ENCODE measurements at regions not wholly inside any gene's neighbourhood (a gene's known extent, or its start where the extent isn't known, plus 50 kb on each side); places are given as distances from the start of the nearest gene placed in this dataset.
"Not testable (repeated sequence)": the region's sequence is repeated elsewhere in the genome, so short reads cannot be mapped to it uniquely, and the experiment has no call there.

DNA sequence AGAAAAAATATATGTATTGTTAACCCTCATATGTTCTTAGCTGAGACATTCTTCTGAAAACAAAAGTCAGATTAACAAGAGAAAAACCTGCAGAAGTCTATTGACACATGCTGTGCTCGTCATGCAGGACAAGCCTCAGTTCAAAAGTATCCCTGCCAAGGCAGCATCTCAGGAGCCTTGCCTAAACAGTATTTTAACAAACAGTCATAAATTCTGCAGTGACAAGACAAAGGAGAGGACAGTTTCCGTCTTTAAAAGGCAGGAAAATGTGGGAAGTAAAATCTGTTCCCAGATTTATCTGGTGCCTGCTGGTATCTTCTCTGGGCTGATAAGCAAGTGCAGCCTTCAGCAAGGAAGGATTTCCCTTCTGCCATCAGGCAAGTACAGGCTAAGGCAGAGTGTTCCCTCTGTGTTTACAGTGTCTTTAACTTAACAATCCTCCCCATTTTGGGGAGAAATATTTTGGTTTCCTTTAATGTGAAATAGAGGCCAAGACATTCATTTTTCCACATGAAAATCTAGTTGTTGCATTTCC lies 480.2 kb upstream of the CCDC196 start:
- no peaks in the 10 kb centered on the region for H3K27me3 ChIP-seq (replicated peaks)
- H3K36me3 ChIP-seq (replicated peaks): no peaks in the 10 kb centered on the region
- TF ChIP-seq, protein P1, sequence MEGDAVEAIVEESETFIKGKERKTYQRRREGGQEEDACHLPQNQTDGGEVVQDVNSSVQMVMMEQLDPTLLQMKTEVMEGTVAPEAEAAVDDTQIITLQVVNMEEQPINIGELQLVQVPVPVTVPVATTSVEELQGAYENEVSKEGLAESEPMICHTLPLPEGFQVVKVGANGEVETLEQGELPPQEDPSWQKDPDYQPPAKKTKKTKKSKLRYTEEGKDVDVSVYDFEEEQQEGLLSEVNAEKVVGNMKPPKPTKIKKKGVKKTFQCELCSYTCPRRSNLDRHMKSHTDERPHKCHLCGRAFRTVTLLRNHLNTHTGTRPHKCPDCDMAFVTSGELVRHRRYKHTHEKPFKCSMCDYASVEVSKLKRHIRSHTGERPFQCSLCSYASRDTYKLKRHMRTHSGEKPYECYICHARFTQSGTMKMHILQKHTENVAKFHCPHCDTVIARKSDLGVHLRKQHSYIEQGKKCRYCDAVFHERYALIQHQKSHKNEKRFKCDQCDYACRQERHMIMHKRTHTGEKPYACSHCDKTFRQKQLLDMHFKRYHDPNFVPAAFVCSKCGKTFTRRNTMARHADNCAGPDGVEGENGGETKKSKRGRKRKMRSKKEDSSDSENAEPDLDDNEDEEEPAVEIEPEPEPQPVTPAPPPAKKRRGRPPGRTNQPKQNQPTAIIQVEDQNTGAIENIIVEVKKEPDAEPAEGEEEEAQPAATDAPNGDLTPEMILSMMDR (IDR thresholded peaks at IDR 0.05; ENCODE audit: low read depth, low read length, missing control alignments): no peak
- no peak for DNase-seq
- H3K27ac ChIP-seq: no peak overlapping the region
- in situ Hi-C loops (cut with HindIII; ENCODE audit: low pct_ligation_motif_present, low sequenced_read_pairs): no loop called here
- no peak overlapping the region for H3K4me3 ChIP-seq (ENCODE audit: low read depth, low read length)

DNA sequence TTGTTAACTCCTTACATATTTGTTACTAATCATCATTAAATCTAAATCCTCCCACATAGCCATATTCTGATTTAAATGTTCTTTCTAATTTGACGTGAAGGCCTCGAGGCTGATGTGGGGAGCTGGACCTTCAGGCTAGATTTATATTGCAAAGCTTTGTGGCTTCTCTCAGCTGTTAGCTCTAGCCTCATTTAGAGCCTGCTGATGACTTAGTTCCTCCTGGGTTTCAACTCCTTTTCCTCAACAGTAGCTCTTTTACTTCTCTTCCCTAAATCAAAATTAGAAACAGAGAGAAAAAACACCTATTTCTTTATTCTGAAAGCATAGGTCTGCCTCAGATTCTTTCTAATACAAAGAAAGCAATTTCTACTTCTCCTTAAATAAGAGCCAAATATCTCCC lies 477.5 kb upstream of the CCDC196 start:
- H3K4me3 ChIP-seq (ENCODE audit: low read depth, low read length): no peak overlapping the region
- H3K27me3 ChIP-seq (replicated peaks): no peaks in the 10 kb centered on the region
- no peaks in the 10 kb centered on the region for H3K36me3 ChIP-seq (replicated peaks)
- DNase-seq: no peak
- TF ChIP-seq, protein P1 (IDR thresholded peaks at IDR 0.05; ENCODE audit: low read depth, low read length, missing control alignments): no peak
- in situ Hi-C loops (cut with HindIII; ENCODE audit: low pct_ligation_motif_present, low sequenced_read_pairs): no loop called here
- H3K27ac ChIP-seq: no peak overlapping the region

DNA sequence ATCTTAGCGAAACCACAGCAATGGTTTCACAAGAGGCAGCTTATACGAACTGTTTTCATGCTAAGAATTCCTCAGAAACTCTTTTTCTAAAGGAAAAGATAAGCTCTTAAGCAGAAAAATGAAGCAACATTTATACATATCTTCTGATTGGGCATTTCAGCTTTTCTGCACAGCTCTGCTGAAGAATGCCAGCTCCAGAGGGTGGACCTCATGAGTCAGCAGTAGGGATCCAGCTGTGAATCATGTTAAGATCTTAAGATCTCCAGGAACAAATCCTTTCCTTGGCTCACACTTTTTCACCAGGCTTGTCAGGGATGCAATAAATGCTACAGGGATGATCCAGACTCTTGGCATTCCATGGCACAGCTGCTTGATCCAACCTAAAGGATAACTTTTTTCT lies 477.1 kb upstream of the CCDC196 start:
- TF ChIP-seq, protein P1 (IDR thresholded peaks at IDR 0.05; ENCODE audit: low read depth, low read length, missing control alignments): no peak
- no peak overlapping the region for H3K27ac ChIP-seq
- H3K36me3 ChIP-seq (replicated peaks): no peaks in the 10 kb centered on the region
- peak; percentile 41 for DNase-seq
- in situ Hi-C loops (cut with HindIII; ENCODE audit: low pct_ligation_motif_present, low sequenced_read_pairs): no loop called here
- no peak overlapping the region for H3K4me3 ChIP-seq (ENCODE audit: low read depth, low read length)
- H3K27me3 ChIP-seq (replicated peaks): no peaks in the 10 kb centered on the region

DNA sequence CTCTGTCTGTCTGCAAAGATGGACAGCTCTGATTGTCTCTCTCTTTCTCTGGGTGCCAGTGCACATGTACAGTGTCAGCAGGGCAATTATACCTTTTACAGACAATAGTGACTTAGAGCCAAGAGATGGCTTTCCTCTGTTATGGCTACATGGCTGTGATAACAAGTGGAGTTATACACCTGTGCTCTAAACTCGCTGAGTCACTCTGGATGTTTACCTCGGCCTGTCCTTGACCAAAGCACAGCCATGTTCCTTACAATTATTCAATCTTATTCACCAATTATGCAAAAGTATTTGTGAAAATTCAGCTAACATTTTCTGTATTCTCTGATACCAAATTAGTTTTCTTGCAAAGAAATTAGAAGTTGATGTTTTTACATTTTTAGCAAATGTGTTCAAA lies 475.5 kb upstream of the CCDC196 start:
- no peak overlapping the region for H3K4me3 ChIP-seq (ENCODE audit: low read depth, low read length)
- no peak overlapping the region for H3K27ac ChIP-seq
- no peak for DNase-seq
- no peaks in the 10 kb centered on the region for H3K36me3 ChIP-seq (replicated peaks)
- H3K27me3 ChIP-seq (replicated peaks): no peaks in the 10 kb centered on the region
- TF ChIP-seq, protein P1 (IDR thresholded peaks at IDR 0.05; ENCODE audit: low read depth, low read length, missing control alignments): no peak
- in situ Hi-C loops (cut with HindIII; ENCODE audit: low pct_ligation_motif_present, low sequenced_read_pairs): no loop called here

DNA sequence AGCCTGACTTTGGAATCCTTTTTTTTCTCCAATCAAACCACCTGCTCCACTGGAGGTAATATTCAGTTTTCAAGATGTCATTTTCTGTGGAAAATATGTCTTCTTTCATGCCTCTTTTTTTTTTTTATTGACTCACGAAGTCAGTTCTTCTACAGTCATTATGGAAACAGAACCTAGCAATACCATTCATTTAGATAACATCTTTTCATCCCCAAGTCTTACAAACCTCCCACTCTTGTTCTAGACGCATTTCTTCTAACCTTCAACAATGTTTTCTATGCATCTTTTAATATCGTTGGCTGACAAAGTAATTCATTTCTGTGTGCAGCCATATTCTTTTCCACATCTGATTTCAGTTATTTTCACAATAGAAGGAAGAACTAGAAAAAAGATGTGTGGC lies 474.3 kb upstream of the CCDC196 start:
- in situ Hi-C loops (cut with HindIII; ENCODE audit: low pct_ligation_motif_present, low sequenced_read_pairs): no loop called here
- Histone ChIP-seq H3K4me3 (ENCODE audit: low read depth, low read length) (no peak overlapping the region), H3K27me3 (replicated peaks) (no peaks in the 10 kb centered on the region), H3K36me3 (replicated peaks) (no peaks in the 10 kb centered on the region), H3K27ac (no peak overlapping the region)
- TF ChIP-seq, protein P1 (IDR thresholded peaks at IDR 0.05; ENCODE audit: low read depth, low read length, missing control alignments): no peak
- no peak for DNase-seq

DNA sequence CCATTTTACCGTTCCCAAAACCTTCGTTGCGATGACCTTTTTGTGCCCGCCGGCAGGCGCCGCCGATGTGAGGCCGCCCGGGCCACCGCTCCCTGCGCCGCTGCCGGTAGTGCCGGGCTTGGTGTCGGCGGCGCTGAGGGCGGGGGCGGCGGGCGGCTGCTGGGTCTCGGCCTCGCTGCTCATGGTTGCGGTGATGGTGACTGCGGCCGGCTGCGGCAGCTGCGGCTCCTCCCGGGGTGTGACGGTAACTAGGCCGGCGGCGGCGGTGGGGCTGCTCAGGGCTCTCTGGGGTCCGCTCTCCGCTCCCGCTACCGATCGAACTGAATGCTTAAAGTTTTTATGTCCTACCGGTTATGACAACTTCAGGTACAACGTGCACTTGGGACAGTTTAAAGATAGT lies 472.6 kb upstream of the CCDC196 start:
- H3K36me3 ChIP-seq (replicated peaks); DNase-seq; H3K4me3 ChIP-seq (ENCODE audit: low read depth, low read length); in situ Hi-C loops (cut with HindIII; ENCODE audit: low pct_ligation_motif_present, low sequenced_read_pairs); H3K27ac ChIP-seq; H3K27me3 ChIP-seq (replicated peaks): not testable (repeated sequence)

Data from brain microvascular endothelial cell (primary cell).